WI38 (cell line): ENCODE measurements at regions not wholly inside any gene's neighbourhood (a gene's known extent, or its start where the extent isn't known, plus 50 kb on each side); places are given as distances from the start of the nearest gene placed in this dataset.

ENCODE experiments used
- H3K4me3 ChIP-seq: 2 replicates; pipeline ENCODE4 v1.5.1; 2011; ENCODE audit warnings: low read depth, mild to moderate bottlenecking, control low read depth, low read length
- TF ChIP-seq, protein P1 (sequence below): IDR thresholded peaks from 2 replicates; pipeline ENCODE4 v1.5.1; 2012; ENCODE audit warnings: low read depth, mild to moderate bottlenecking, control low read depth, low read length

DNA sequence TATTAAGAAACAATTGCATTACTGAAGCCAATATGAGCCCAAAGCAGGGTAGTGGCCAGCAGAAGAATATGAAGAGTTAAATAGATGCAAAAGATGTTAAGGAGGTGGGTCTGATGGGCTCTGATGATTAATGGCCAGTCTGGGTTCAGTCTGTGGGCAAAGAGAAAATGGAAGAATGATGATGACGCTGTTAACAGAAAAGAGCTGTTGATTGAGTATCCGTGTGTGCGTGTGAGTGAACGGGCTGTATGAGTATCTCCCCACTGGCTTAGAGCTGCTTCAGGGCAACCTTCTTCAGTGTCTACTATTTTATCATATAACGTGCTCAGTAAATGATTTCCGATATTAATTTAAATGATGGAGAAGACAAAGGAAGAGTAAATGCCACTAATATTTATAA, 723.3 kb upstream of the MAP3K7 start:
- H3K4me3 ChIP-seq, result no peak overlapping the region
- TF ChIP-seq, protein P1, sequence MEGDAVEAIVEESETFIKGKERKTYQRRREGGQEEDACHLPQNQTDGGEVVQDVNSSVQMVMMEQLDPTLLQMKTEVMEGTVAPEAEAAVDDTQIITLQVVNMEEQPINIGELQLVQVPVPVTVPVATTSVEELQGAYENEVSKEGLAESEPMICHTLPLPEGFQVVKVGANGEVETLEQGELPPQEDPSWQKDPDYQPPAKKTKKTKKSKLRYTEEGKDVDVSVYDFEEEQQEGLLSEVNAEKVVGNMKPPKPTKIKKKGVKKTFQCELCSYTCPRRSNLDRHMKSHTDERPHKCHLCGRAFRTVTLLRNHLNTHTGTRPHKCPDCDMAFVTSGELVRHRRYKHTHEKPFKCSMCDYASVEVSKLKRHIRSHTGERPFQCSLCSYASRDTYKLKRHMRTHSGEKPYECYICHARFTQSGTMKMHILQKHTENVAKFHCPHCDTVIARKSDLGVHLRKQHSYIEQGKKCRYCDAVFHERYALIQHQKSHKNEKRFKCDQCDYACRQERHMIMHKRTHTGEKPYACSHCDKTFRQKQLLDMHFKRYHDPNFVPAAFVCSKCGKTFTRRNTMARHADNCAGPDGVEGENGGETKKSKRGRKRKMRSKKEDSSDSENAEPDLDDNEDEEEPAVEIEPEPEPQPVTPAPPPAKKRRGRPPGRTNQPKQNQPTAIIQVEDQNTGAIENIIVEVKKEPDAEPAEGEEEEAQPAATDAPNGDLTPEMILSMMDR, result no peak

DNA sequence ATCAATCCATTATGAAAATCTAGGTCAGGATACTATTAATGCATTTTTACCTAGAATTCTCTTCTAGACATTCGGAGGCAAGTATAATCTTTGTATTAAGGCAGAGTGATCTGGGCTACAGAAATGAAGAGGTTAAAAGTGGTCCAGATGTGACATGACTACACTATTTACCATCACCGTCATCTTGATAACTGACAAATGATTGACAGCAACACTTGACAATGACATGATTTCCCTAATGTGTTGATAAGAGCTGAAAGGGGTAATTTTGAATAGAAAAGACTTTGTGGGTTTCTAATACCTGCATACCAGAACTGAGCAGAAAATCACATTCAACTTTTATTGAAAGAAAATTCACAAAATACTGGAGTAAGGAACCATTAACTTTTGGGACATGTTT, 718.9 kb upstream of the MAP3K7 start:
- H3K4me3 ChIP-seq, result no peak overlapping the region
- TF ChIP-seq, protein P1, result no peak

DNA sequence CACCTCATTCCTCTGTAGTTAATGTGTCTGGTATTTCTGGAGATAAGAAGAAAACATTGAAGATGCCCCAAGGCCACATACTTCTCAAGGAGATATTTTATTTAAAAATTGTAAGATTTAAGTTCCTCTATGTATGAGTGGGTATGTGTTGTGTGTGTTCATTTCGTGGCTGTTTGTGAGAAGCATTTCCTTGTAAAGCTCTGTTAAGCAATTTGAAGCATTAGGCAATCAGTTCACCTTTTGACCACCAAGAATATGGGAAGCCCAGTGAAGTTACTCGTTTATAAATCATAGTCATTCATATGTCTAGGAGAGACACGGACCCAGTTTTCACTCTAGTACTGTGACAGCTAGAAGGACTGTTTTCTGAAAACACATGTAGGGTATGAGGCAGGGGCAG, 717.6 kb upstream of the MAP3K7 start:
- TF ChIP-seq, protein P1, result no peak
- no peak overlapping the region for H3K4me3 ChIP-seq

DNA sequence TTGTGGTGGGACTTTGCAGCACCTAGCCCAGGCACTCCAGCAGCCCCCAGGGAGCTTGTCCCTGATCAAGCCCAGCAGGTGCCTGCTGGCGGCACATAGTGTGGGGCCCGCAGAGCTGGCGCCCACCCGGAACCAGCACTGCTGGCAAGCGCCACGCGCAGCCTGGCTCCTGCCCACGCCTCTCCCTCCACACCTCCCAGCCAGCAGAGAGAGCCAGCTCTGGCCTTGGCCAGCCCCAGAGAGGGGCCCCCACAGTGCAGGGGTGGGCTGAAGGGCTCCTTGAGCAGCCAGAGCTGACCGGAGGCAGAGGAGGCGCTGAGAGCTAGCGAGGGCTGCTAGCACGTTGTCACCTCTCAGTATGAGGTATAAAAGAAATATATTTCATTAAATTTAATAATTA, 716.5 kb upstream of the MAP3K7 start:
- no peak overlapping the region for H3K4me3 ChIP-seq
- TF ChIP-seq, protein P1, result no peak

DNA sequence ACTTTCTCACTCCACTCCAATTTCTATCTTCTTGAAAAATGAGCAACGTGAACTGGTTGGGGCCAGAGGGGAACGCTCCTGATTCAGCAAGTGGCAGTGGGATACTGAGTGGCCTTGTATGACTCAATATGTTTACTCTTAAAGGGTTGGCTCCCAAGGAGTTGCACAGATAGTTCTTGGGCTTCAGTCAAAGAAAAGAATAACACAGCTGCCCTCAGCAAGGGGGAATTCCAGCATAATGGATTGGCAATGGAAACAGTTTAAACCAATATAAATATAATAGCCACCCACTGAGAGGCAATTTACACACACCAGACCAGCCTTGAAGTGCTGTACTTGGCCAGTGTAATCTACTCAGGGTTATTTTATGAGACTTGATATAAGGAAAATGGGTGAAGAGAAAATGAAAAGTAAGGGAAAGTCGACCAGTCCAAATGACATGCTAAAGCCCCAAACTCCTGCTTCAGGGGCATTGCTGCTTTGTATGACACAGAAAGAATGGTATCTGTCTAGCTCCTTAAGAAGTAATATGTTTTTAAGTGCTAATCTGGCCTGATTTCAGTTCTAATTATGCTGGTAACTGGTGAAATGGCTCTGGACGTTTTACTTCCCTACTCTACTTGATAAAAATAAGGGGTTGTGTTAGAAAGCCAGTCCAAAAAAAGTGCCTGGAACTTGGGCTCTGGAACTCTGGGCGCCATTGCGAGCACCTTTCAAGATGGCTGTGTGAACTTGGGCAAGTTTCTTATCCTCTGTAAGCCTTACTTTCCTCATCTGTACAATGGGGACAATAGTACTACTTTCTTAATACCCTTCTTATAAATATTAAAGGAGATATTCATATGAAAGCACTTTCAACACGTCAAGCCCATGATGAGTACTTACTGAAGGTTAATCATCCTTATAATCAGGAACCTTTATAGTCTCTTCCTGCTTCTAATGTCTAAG, 712.9 kb upstream of the MAP3K7 start:
- TF ChIP-seq, protein P1, result no peak
- no peak overlapping the region for H3K4me3 ChIP-seq

DNA sequence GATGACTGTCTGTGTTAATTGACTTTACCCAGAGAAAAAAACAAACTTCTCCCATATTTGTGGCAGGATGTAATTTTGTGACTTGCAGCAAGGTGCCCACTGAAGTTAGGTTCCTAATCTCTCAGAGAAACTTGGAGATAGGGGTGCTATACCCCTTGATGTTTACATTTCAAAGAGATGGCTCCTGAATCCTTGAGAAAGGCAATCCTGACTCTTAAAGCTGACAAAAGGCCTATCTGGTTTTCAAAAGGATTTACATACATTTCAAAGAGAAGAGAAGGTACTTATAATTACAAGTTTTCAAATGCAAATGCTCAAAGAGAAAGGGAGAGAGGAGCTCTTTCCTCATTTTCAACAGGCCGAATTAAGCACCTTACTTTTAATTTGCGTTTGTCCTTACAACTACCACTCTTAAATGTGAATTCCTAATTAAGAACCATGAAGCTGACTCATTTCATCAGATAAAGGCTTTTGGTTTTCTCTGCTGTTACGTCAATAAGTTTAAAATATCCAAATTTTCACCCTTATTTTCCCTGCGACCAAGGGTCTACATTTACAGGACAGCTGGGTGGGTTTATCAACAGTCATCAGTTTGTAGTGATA, 711.8 kb upstream of the MAP3K7 start:
- TF ChIP-seq, protein P1, result no peak
- H3K4me3 ChIP-seq, result no peak overlapping the region

DNA sequence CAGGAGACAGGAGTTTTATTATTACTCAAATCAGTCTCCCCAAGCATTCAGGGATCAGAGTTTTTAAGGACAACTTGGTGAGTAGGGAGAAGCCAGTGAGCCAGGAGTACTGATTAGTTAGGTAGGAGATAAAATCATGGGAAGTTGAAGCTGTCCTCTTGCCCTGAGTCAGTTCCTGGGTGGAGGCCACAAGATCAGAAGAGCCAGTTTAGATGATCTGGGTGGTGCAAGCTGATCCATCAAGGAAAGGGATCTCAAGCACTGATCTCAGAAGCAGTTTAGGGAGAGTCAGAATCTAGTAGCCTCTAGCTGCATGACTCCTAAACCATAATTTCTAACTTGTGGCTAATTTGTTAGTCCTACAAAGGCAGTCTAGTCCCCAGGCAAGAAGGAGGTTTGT, 706.5 kb upstream of the MAP3K7 start:
- no peak overlapping the region for H3K4me3 ChIP-seq
- TF ChIP-seq, protein P1, result no peak
